CD14-positive monocyte (primary cell): ENCODE measurements at regions not wholly inside any gene's neighbourhood (a gene's known extent, or its start where the extent isn't known, plus 50 kb on each side); places are given as distances from the start of the nearest gene placed in this dataset.
"Not testable (repeated sequence)": the region's sequence is repeated elsewhere in the genome, so short reads cannot be mapped to it uniquely, and the experiment has no call there.

Experiments
- DNase-seq, 3 donors: peaks; one replicate each; pipeline ENCODE4 v3.0.0-alpha.2; 2011 to 2022
- H2AFZ ChIP-seq: 2 replicates; pipeline ENCODE4 v1.6.0; 2012; ENCODE audit warnings: mild to moderate bottlenecking, low read depth, low read length, inconsistent platforms; ENCODE audit not compliant: insufficient read depth, poor library complexity, severe bottlenecking
- H3K27ac ChIP-seq, 2 donors: 1 replicate in 1 of 2; 2 replicates in 1 of 2; pipeline ENCODE4 v1.5.1; 2012 to 2013; ENCODE audit warnings: low read length in 2 of 2, control low read depth in 1 of 2, inconsistent platforms in 1 of 2, low read depth in 1 of 2, mild to moderate bottlenecking in 1 of 2
- H3K27me3 ChIP-seq, 2 donors: one replicate each; pipeline versions ENCODE4 v1.6.0 to v1.6.1; 2011 to 2013; ENCODE audit warnings: low read length in 2 of 2; ENCODE audit not compliant: control insufficient read depth in 2 of 2, insufficient read depth in 2 of 2
- H3K36me3 ChIP-seq, 2 donors: replicated peaks in 1 of 2; 1 replicate in 1 of 2; 2 replicates in 1 of 2; pipeline versions ENCODE4 v1.5.1 to v1.6.1; 2012 to 2013; ENCODE audit warnings: low read length in 2 of 2, control low read depth in 1 of 2, inconsistent platforms in 1 of 2, mild to moderate bottlenecking in 1 of 2; ENCODE audit not compliant: insufficient read depth in 2 of 2, control insufficient read depth in 1 of 2
- H3K4me1 ChIP-seq, 2 donors: 1 replicate in 1 of 2; 2 replicates in 1 of 2; pipeline versions ENCODE4 v1.5.1 to v1.6.1; 2012 to 2013; ENCODE audit warnings: low read length in 2 of 2, control low read depth in 1 of 2, inconsistent platforms in 1 of 2, mild to moderate bottlenecking in 1 of 2, moderate library complexity in 1 of 2; ENCODE audit not compliant: insufficient read depth in 2 of 2, control insufficient read depth in 1 of 2
- H3K4me2 ChIP-seq: replicated peaks from 2 replicates; pipeline ENCODE3; 2012; ENCODE audit warnings: low read length, moderate library complexity, mild to moderate bottlenecking; ENCODE audit not compliant: poor library complexity, severe bottlenecking; ENCODE audit errors: extremely low read depth
- H3K4me3 ChIP-seq, 3 experiments: fragments of 200-600 bp in 1 of 3; sonication (generic) in 1 of 3; replicated peaks in 1 of 3; 1 replicate in 2 of 3; 2 replicates in 1 of 3; pipeline ENCODE4 v1.5.1; 2011 to 2013; ENCODE audit warnings: low read length in 3 of 3, mild to moderate bottlenecking in 3 of 3, control low read depth in 2 of 3, low read depth in 2 of 3, inconsistent platforms in 1 of 3, moderate library complexity in 1 of 3
- H3K79me2 ChIP-seq: 2 replicates; pipeline ENCODE4 v1.6.0; 2012; ENCODE audit warnings: mild to moderate bottlenecking, control low read depth, inconsistent platforms, low read length, moderate library complexity; ENCODE audit not compliant: insufficient read depth
- H3K9ac ChIP-seq: 2 replicates; pipeline ENCODE4 v1.6.0; 2017; ENCODE audit warnings: low read length, mild to moderate bottlenecking; ENCODE audit not compliant: insufficient read depth, poor library complexity, severe bottlenecking
- H3K9me3 ChIP-seq, 2 donors: replicated peaks in 1 of 2; 1 replicate in 1 of 2; 2 replicates in 1 of 2; pipeline versions ENCODE4 v1.5.1 to v1.6.1; 2012 to 2013; ENCODE audit warnings: low read length in 2 of 2, control low read depth in 1 of 2; ENCODE audit not compliant: control insufficient read depth in 1 of 2, insufficient read depth in 1 of 2
- H4K20me1 ChIP-seq: 2 replicates; pipeline ENCODE4 v1.6.0; 2012; ENCODE audit warnings: mild to moderate bottlenecking, low read length, control low read depth, moderate library complexity; ENCODE audit not compliant: insufficient read depth
- H3K27ac Mint-ChIP-seq, 7 donors: one replicate each; pipeline ENCODE4 v1.8.0; 2020; ENCODE audit warnings: mild to moderate bottlenecking in 7 of 7, mixed read lengths in 7 of 7, moderate library complexity in 6 of 7, inconsistent platforms in 2 of 7
- H3K27me3 Mint-ChIP-seq, 3 donors: one replicate each; pipeline ENCODE4 v1.8.0; 2021 to 2022; ENCODE audit warnings: low read depth in 3 of 3, mild to moderate bottlenecking in 3 of 3, mixed read lengths in 3 of 3, moderate library complexity in 3 of 3, inconsistent platforms in 1 of 3
- H3K36me3 Mint-ChIP-seq, 2 donors: one replicate each; pipeline ENCODE4 v1.8.0; 2020; ENCODE audit warnings: mixed read lengths in 2 of 2, inconsistent platforms in 1 of 2, mild to moderate bottlenecking in 1 of 2
- H3K4me1 Mint-ChIP-seq: one replicate; pipeline ENCODE4 v1.8.0; 2020; ENCODE audit warnings: mild to moderate bottlenecking, mixed read lengths
- H3K4me3 Mint-ChIP-seq, 2 donors: one replicate each; pipeline ENCODE4 v1.8.0; 2020; ENCODE audit warnings: mild to moderate bottlenecking in 2 of 2, mixed read lengths in 2 of 2, moderate library complexity in 1 of 2
- H3K9me3 Mint-ChIP-seq, 7 donors: one replicate each; pipeline ENCODE4 v1.8.0; 2020 to 2022; ENCODE audit warnings: mixed read lengths in 7 of 7, mild to moderate bottlenecking in 6 of 7, moderate library complexity in 6 of 7, inconsistent platforms in 2 of 7
- WGBS: methylation state at CpG from one replicate; pipeline ENCODE4 v1.1.5; 2013; ENCODE audit warnings: missing lambda C conversion rate; ENCODE audit not compliant: insufficient coverage; 5-methylcytosine and 5-hydroxymethylcytosine counted together
- intact Hi-C, 2 donors: fragments of 100-400 bp; cut with micrococcal nuclease; formaldehyde crosslinking; loops; one replicate each; pipeline versions ENCODE4 v1.15.0 to v1.15.1; 2023
- TF ChIP-seq, protein P1 (sequence below): fragments of 200-600 bp; IDR thresholded peaks from one replicate; pipeline ENCODE4 v1.8.0; 2022; ENCODE audit warnings: antibody characterized with exemption, mild to moderate bottlenecking

DNA sequence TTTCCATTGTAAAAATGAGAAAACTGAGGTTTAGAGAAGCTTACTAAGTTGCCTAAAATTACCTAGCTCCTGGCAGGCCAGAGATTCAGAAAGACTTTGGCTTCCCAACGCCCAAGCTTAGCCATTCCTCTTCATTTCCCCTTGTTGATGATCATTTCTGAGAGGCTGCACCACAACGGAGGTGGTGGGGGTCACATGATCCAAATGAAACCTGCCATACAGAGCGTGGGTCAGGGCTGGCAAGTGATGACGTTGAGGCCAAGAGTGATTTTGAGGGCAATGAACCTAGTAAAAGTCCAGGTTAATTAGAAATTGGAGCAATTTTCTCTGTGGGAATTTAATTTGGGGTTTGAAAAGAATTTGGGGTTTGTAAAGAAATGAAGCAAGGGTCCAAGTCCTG, 109.9 kb downstream of the TMEM182 start:
- Histone ChIP-seq H3K36me3 (no peaks in the 10 kb centered on the region), H3K4me1 (no peaks in the 10 kb centered on the region), H3K9me3 (no peaks in the 10 kb centered on the region), H3K9ac (no peak overlapping the region), H3K79me2 (no peaks in the 10 kb centered on the region), H3K4me3 (no peak overlapping the region), H3K27me3 (no peaks in the 10 kb centered on the region), H3K27ac (no peak overlapping the region), H4K20me1 (no peaks in the 10 kb centered on the region), H3K4me2 (no peak overlapping the region), H2AFZ (no peak overlapping the region)
- TF ChIP-seq, protein P1, sequence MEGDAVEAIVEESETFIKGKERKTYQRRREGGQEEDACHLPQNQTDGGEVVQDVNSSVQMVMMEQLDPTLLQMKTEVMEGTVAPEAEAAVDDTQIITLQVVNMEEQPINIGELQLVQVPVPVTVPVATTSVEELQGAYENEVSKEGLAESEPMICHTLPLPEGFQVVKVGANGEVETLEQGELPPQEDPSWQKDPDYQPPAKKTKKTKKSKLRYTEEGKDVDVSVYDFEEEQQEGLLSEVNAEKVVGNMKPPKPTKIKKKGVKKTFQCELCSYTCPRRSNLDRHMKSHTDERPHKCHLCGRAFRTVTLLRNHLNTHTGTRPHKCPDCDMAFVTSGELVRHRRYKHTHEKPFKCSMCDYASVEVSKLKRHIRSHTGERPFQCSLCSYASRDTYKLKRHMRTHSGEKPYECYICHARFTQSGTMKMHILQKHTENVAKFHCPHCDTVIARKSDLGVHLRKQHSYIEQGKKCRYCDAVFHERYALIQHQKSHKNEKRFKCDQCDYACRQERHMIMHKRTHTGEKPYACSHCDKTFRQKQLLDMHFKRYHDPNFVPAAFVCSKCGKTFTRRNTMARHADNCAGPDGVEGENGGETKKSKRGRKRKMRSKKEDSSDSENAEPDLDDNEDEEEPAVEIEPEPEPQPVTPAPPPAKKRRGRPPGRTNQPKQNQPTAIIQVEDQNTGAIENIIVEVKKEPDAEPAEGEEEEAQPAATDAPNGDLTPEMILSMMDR, result no peak
- H3K9me3 Mint-ChIP-seq, result peaks cover 0 to 9% (median 4%) of the 10 kb centered on the region in 7 donors
- H3K4me3 Mint-ChIP-seq, result no peak overlapping the region
- WGBS, result 100% methylated on average over 2 of the region's 4 CpGs
- DNase-seq, result no peak
- H3K27me3 Mint-ChIP-seq, result peaks cover 0 to 2% (median 0%) of the 10 kb centered on the region in 3 donors
- intact Hi-C loops, result no loop called here
- H3K4me1 Mint-ChIP-seq, result peaks cover 6% of the 10 kb centered on the region
- no peaks in the 10 kb centered on the region for H3K36me3 Mint-ChIP-seq
- no peak overlapping the region for H3K27ac Mint-ChIP-seq

DNA sequence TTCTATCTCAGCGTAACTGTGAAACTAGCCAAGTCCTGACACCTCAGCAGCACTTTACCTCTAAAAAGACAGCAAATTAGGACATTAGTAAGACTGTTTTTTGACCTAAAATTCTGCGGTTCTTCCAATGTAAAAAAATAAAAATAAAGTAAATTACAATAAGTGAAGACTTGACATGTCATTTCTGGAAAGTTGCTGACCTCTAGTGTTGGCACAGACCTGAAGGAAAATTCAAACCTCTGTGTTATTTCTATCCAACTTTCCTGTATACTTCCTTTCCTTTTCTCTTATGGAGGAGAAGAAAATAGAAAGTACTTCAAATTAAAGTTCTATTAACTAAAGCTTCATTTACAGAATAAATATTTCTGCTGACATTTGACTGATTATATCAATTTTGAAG, 110.6 kb downstream of the TMEM182 start:
- TF ChIP-seq, protein P1, result no peak
- Mint-ChIP-seq H3K27ac (no peak overlapping the region), H3K9me3 (peaks cover 0 to 12% (median 8%) of the 10 kb centered on the region in 7 donors), H3K36me3 (no peaks in the 10 kb centered on the region), H3K4me1 (peaks cover 6% of the 10 kb centered on the region), H3K27me3 (peaks cover 0 to 2% (median 0%) of the 10 kb centered on the region in 3 donors), H3K4me3 (no peak overlapping the region)
- Histone ChIP-seq H3K4me3 (no peak overlapping the region), H4K20me1 (no peaks in the 10 kb centered on the region), H3K9ac (no peak overlapping the region), H3K4me2 (no peak overlapping the region), H3K36me3 (no peaks in the 10 kb centered on the region), H3K9me3 (no peaks in the 10 kb centered on the region), H3K79me2 (no peaks in the 10 kb centered on the region), H3K27me3 (no peaks in the 10 kb centered on the region), H3K27ac (no peak overlapping the region), H2AFZ (no peak overlapping the region), H3K4me1 (no peaks in the 10 kb centered on the region)
- intact Hi-C loops, result no loop called here
- DNase-seq, result no peak
- WGBS, result no CpG with 5 or more reads among the region's 2 CpGs

DNA sequence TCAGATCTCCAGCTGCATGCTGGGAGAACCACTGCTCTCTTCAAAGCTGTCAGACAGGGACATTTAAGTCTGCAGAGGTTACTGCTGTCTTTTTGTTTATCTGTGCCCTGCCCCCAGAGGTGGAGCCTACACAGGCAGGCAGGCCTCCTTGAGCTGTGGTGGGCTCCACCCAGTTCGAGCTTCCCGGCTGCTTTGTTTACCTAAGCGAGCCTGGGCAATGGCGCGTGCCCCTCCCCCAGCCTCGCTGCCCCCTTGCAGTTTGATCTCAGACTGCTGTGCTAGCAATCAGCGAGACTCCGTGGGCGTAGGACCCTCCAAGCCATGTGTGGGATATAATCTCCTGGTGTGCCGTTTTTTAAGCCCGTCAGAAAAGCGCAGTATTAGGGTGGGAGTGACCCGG, 117.7 kb downstream of the TMEM182 start:
- H3K27ac Mint-ChIP-seq, H3K9ac ChIP-seq, H3K27ac ChIP-seq, H2AFZ ChIP-seq, H3K4me1 ChIP-seq, H3K4me2 ChIP-seq, H3K36me3 Mint-ChIP-seq, H3K9me3 ChIP-seq, H4K20me1 ChIP-seq, H3K27me3 Mint-ChIP-seq, H3K36me3 ChIP-seq, H3K79me2 ChIP-seq, H3K27me3 ChIP-seq, H3K4me3 Mint-ChIP-seq, H3K4me3 ChIP-seq, DNase-seq, intact Hi-C loops: not testable (repeated sequence)
- H3K9me3 Mint-ChIP-seq, result peaks cover 7 to 21% (median 16%) of the 10 kb centered on the region in 7 donors
- WGBS, result 91% methylated on average over 7 of the region's 13 CpGs
- peaks cover 17% of the 10 kb centered on the region for H3K4me1 Mint-ChIP-seq
